Stimulated activated effector memory CD8-positive, alpha-beta T cell treated with anti-CD3 and anti-CD28 coated beads, Interleukin-12 subunit alpha, Interleukin-12 subunit beta, amount 100 ng/mL, for 72 hours (primary cell): ENCODE measurements at regions not wholly inside any gene's neighbourhood (a gene's known extent, or its start where the extent isn't known, plus 50 kb on each side); places are given as distances from the start of the nearest gene placed in this dataset.

Source experiments
- ATAC-seq: fragments of 150-1000 bp; cut with Tn5 transposase; 2 replicates; pipeline ENCODE4 v1.10.0; 2021
- DNase-seq, 2 donors: peaks; one replicate each; pipeline ENCODE4 v3.0.0; 2021 to 2022; ENCODE audit warnings: low spot score in 2 of 2
- H3K27ac Mint-ChIP-seq: one replicate; pipeline ENCODE4 v1.8.0; 2022; ENCODE audit warnings: mild to moderate bottlenecking, mixed read lengths
- H3K36me3 Mint-ChIP-seq: one replicate; pipeline ENCODE4 v1.8.0; 2022; ENCODE audit warnings: mild to moderate bottlenecking, mixed read lengths
- H3K4me1 Mint-ChIP-seq: one replicate; pipeline ENCODE4 v1.8.0; 2022; ENCODE audit warnings: mixed read lengths
- H3K4me3 Mint-ChIP-seq: one replicate; pipeline ENCODE4 v1.8.0; 2022; ENCODE audit warnings: mild to moderate bottlenecking, mixed read lengths
- H3K9me3 Mint-ChIP-seq: one replicate; pipeline ENCODE4 v1.8.0; 2022; ENCODE audit warnings: mixed read lengths

- Mint-ChIP-seq H3K36me3 (no peaks in the 10 kb centered on the region), H3K9me3 (peaks cover 3% of the 10 kb centered on the region), H3K4me1 (no peaks in the 10 kb centered on the region), H3K27ac (no peak overlapping the region), H3K4me3 (no peak overlapping the region)
- DNase-seq (no peak), ATAC-seq (no peak)
Observed at GRCh38 chr7:128145191-128145590, 95.9 kb upstream of the LEP start.

GRCh38 chr7:128146052-128146451, 95.0 kb upstream of the LEP start:
- Mint-ChIP-seq H3K4me1 (no peaks in the 10 kb centered on the region), H3K27ac (no peak overlapping the region), H3K9me3 (peaks cover 3% of the 10 kb centered on the region), H3K36me3 (no peaks in the 10 kb centered on the region), H3K4me3 (no peak overlapping the region)
- DNase-seq (no peak), ATAC-seq (no peak)

- Mint-ChIP-seq H3K4me3 (no peak overlapping the region), H3K9me3 (no peaks in the 10 kb centered on the region), H3K36me3 (no peaks in the 10 kb centered on the region), H3K4me1 (no peaks in the 10 kb centered on the region), H3K27ac (no peak overlapping the region)
- no peak for ATAC-seq
- DNase-seq = no peak
Observed at GRCh38 chr7:128148676-128149075, 92.4 kb upstream of the LEP start.

- ATAC-seq (no peak), DNase-seq (no peak)
- Mint-ChIP-seq H3K4me1 (peaks cover 4% of the 10 kb centered on the region), H3K4me3 (no peak overlapping the region), H3K9me3 (no peaks in the 10 kb centered on the region), H3K27ac (no peak overlapping the region), H3K36me3 (no peaks in the 10 kb centered on the region)
Observed at GRCh38 chr7:128150223-128150865, 90.7 kb upstream of the LEP start.

- DNase-seq = no peak
- Mint-ChIP-seq H3K9me3 (no peaks in the 10 kb centered on the region), H3K4me3 (no peak overlapping the region), H3K27ac (no peak overlapping the region), H3K4me1 (peaks cover 7% of the 10 kb centered on the region), H3K36me3 (no peaks in the 10 kb centered on the region)
- ATAC-seq = no peak
Observed at GRCh38 chr7:128151635-128152034, 89.4 kb upstream of the LEP start.

- Mint-ChIP-seq H3K27ac (no peak overlapping the region), H3K9me3 (no peaks in the 10 kb centered on the region), H3K4me3 (no peak overlapping the region), H3K36me3 (no peaks in the 10 kb centered on the region), H3K4me1 (peaks cover 7% of the 10 kb centered on the region)
- ATAC-seq = no peak
- no peak for DNase-seq
Observed at GRCh38 chr7:128152721-128153120, 88.4 kb upstream of the LEP start.

- peaks cover 7% of the 10 kb centered on the region for H3K4me1 Mint-ChIP-seq
- no peak for ATAC-seq
Observed at GRCh38 chr7:128153436-128153835, 87.6 kb upstream of the LEP start.

GRCh38 chr7:128154504-128154903, 86.6 kb upstream of the LEP start:
- no peaks in the 10 kb centered on the region for H3K9me3 Mint-ChIP-seq
- ATAC-seq (no peak), DNase-seq (no peak)
- no peak overlapping the region for H3K4me3 Mint-ChIP-seq
- H3K27ac Mint-ChIP-seq = no peak overlapping the region
- no peaks in the 10 kb centered on the region for H3K36me3 Mint-ChIP-seq
- H3K4me1 Mint-ChIP-seq = peaks cover 7% of the 10 kb centered on the region

More at GRCh38 chr7:128153436-128153835, 87.6 kb upstream of the LEP start:
- no peak for DNase-seq
- no peak overlapping the region for H3K4me3 Mint-ChIP-seq
- no peaks in the 10 kb centered on the region for H3K9me3 Mint-ChIP-seq
- no peak overlapping the region for H3K27ac Mint-ChIP-seq
- no peaks in the 10 kb centered on the region for H3K36me3 Mint-ChIP-seq

- Mint-ChIP-seq H3K36me3 (no peaks in the 10 kb centered on the region), H3K27ac (no peak overlapping the region), H3K9me3 (no peaks in the 10 kb centered on the region), H3K4me1 (peaks cover 7% of the 10 kb centered on the region), H3K4me3 (no peak overlapping the region)
- no peak for DNase-seq
- ATAC-seq = peak; percentile 75
Observed at GRCh38 chr7:128155100-128155740, 85.9 kb upstream of the LEP start.

- no peaks in the 10 kb centered on the region for H3K9me3 Mint-ChIP-seq
- H3K27ac Mint-ChIP-seq = no peak overlapping the region
- no peak overlapping the region for H3K4me3 Mint-ChIP-seq
- DNase-seq (no peak), ATAC-seq (no peak)
- H3K4me1 Mint-ChIP-seq = peaks cover 7% of the 10 kb centered on the region
- no peaks in the 10 kb centered on the region for H3K36me3 Mint-ChIP-seq
Observed at GRCh38 chr7:128157906-128158305, 83.2 kb upstream of the LEP start.

- peaks cover 7% of the 10 kb centered on the region for H3K4me1 Mint-ChIP-seq
- ATAC-seq (no peak), DNase-seq (no peak)
- no peaks in the 10 kb centered on the region for H3K9me3 Mint-ChIP-seq
- H3K4me3 Mint-ChIP-seq = no peak overlapping the region
- no peaks in the 10 kb centered on the region for H3K36me3 Mint-ChIP-seq
- no peak overlapping the region for H3K27ac Mint-ChIP-seq
Observed at GRCh38 chr7:128158370-128158769, 82.7 kb upstream of the LEP start.

- no peaks in the 10 kb centered on the region for H3K36me3 Mint-ChIP-seq
- ATAC-seq (no peak), DNase-seq (no peak)
- no peak overlapping the region for H3K4me3 Mint-ChIP-seq
- H3K27ac Mint-ChIP-seq = no peak overlapping the region
- peaks cover 3% of the 10 kb centered on the region for H3K4me1 Mint-ChIP-seq
- H3K9me3 Mint-ChIP-seq = no peaks in the 10 kb centered on the region
Observed at GRCh38 chr7:128160296-128160695, 80.8 kb upstream of the LEP start.

- Mint-ChIP-seq H3K36me3 (no peaks in the 10 kb centered on the region), H3K4me3 (no peak overlapping the region), H3K27ac (no peak overlapping the region), H3K9me3 (no peaks in the 10 kb centered on the region), H3K4me1 (no peaks in the 10 kb centered on the region)
- ATAC-seq = no peak
- no peak for DNase-seq
Observed at GRCh38 chr7:128161466-128162125, 79.5 kb upstream of the LEP start.

GRCh38 chr7:128162666-128163065, 78.4 kb upstream of the LEP start:
- no peaks in the 10 kb centered on the region for H3K4me1 Mint-ChIP-seq
- ATAC-seq (no peak), DNase-seq (no peak)
- H3K9me3 Mint-ChIP-seq = no peaks in the 10 kb centered on the region
- no peak overlapping the region for H3K27ac Mint-ChIP-seq
- no peak overlapping the region for H3K4me3 Mint-ChIP-seq
- H3K36me3 Mint-ChIP-seq = no peaks in the 10 kb centered on the region

GRCh38 chr7:128163473-128163872, 77.6 kb upstream of the LEP start:
- Mint-ChIP-seq H3K4me3 (no peak overlapping the region), H3K4me1 (peaks cover 8% of the 10 kb centered on the region), H3K9me3 (no peaks in the 10 kb centered on the region), H3K36me3 (no peaks in the 10 kb centered on the region), H3K27ac (no peak overlapping the region)
- no peak for DNase-seq
- no peak for ATAC-seq
